Breast epithelium (tissue), 3 donors: ENCODE measurements at regions not wholly inside any gene's neighbourhood (a gene's known extent, or its start where the extent isn't known, plus 50 kb on each side); places are given as distances from the start of the nearest gene placed in this dataset.

Experiments
- POLR2AphosphoS5 ChIP-seq, 3 donors: sonication (generic); formaldehyde crosslinking; IDR thresholded peaks; one replicate each; pipeline ENCODE4 v1.6.1; 2017; ENCODE audit warnings: antibody characterized with exemption in 3 of 3
- TF ChIP-seq, protein P1 (sequence below), 3 donors: fragments of 450-650 bp; IDR thresholded peaks; one replicate each; pipeline ENCODE4 v1.5.1; 2016 to 2017; ENCODE audit warnings: antibody characterized with exemption in 3 of 3, mild to moderate bottlenecking in 3 of 3, moderate library complexity in 3 of 3

DNA sequence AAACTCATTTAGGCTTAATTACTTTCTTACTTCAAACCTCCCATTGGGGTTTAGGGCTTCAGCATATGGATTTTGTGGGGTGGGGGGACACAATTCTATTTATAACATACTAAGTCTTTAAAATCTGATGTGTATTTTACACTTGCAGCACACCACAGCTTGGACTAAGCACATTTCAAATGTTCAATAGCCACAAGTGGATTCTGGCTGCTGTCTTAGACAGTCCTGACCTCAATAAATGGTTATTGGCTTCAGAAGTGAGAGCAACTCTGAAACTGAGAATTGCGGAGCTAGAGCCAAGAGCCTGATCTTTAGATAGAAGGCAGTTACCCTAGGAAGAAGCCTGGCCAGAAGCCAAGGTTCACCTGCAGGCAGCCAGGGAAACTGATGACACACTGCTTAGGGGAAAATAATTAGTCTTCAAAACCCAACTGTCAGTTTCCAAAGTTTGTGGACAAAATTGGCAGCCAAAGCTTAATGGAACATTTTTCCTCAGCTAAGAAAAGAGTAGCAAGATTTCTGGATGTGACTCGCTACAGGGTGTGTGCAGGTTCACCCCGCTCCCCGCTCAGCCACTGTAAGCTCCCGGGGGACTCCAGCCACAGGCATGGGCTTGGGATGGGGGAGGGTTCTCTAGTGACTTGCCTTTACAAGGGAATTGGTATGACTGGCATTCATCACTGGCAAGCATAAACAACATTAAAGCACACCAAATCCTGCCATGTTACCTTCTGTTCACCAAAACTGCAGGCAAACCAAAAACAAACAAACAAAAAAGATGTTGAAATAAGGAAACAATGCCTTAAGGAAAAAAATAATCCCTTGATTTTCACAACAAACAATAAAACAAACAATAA lies 219.8 kb downstream of the TFAP2A start:
- TF ChIP-seq, protein P1, sequence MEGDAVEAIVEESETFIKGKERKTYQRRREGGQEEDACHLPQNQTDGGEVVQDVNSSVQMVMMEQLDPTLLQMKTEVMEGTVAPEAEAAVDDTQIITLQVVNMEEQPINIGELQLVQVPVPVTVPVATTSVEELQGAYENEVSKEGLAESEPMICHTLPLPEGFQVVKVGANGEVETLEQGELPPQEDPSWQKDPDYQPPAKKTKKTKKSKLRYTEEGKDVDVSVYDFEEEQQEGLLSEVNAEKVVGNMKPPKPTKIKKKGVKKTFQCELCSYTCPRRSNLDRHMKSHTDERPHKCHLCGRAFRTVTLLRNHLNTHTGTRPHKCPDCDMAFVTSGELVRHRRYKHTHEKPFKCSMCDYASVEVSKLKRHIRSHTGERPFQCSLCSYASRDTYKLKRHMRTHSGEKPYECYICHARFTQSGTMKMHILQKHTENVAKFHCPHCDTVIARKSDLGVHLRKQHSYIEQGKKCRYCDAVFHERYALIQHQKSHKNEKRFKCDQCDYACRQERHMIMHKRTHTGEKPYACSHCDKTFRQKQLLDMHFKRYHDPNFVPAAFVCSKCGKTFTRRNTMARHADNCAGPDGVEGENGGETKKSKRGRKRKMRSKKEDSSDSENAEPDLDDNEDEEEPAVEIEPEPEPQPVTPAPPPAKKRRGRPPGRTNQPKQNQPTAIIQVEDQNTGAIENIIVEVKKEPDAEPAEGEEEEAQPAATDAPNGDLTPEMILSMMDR (IDR thresholded peaks at IDR 0.05): no peak
- no peak for TF ChIP-seq POLR2AphosphoS5 (IDR thresholded peaks at IDR 0.05)
